B cell (primary cell): ENCODE measurements at regions not wholly inside any gene's neighbourhood (a gene's known extent, or its start where the extent isn't known, plus 50 kb on each side); places are given as distances from the start of the nearest gene placed in this dataset.

Experiments used
- ATAC-seq: fragments of 200-7000 bp; cut with Tn5 transposase; one replicate; pipeline ENCODE4 v1.10.0; 2021; ENCODE audit warnings: low read depth, mild to moderate bottlenecking, moderate number of reproducible peaks, moderate library complexity
- CTCF ChIA-PET: fragments of 350-600 bp; sonication (Branson Sonifier 250); formaldehyde crosslinking; loops from one replicate; lab custom pipeline; 2021; ENCODE audit warnings: antibody characterized with exemption, inconsistent platforms; lab: Charles Lee
- POLR2A ChIA-PET: fragments of 350-600 bp; sonication (Branson Sonifier 250); formaldehyde crosslinking; loops from one replicate; lab custom pipeline; 2021; ENCODE audit warnings: antibody characterized with exemption; lab: Charles Lee
- DNase-seq: peaks from one replicate; pipeline ENCODE4 v3.0.0; 2013
- H2AFZ ChIP-seq: 2 replicates; pipeline ENCODE4 v1.6.1; 2012; ENCODE audit warnings: mild to moderate bottlenecking, low read depth, low read length; ENCODE audit not compliant: insufficient read depth, poor library complexity, severe bottlenecking
- H3K27ac ChIP-seq, 2 donors: 1 replicate in 1 of 2; 2 replicates in 1 of 2; pipeline ENCODE4 v1.5.1; 2012 to 2013; ENCODE audit warnings: low read length in 2 of 2, mild to moderate bottlenecking in 2 of 2, moderate library complexity in 1 of 2
- H3K27me3 ChIP-seq, 4 experiments: fragments of 200-600 bp in 1 of 4; sonication (generic) in 1 of 4; replicated peaks in 1 of 4; 1 replicate in 2 of 4; 2 replicates in 2 of 4; pipeline versions ENCODE4 v1.6.1 to v1.7.0; 2013 to 2016; ENCODE audit warnings: low read length in 3 of 4, mild to moderate bottlenecking in 2 of 4, mixed read lengths in 1 of 4, moderate library complexity in 1 of 4; ENCODE audit not compliant: insufficient read depth in 4 of 4, control insufficient read depth in 3 of 4; ENCODE audit errors: control extremely low read depth in 1 of 4
- H3K36me3 ChIP-seq, 2 experiments: replicated peaks in 1 of 2; 1 replicate in 1 of 2; 2 replicates in 1 of 2; pipeline versions ENCODE4 v1.6.1 to v1.7.1; 2013; ENCODE audit warnings: low read length in 1 of 2; ENCODE audit not compliant: insufficient read depth in 2 of 2, control insufficient read depth in 1 of 2; ENCODE audit errors: control extremely low read depth in 1 of 2, extremely low read depth in 1 of 2
- H3K4me1 ChIP-seq, 2 donors: fragments of 200-600 bp in 1 of 2; sonication (generic) in 1 of 2; 1 replicate in 1 of 2; 2 replicates in 1 of 2; pipeline versions ENCODE4 v1.5.1 to v1.6.1; 2013 to 2017; ENCODE audit warnings: low read length in 2 of 2; ENCODE audit not compliant: control insufficient read depth in 2 of 2, insufficient read depth in 2 of 2
- H3K4me2 ChIP-seq: replicated peaks from 2 replicates; pipeline ENCODE3; 2012; ENCODE audit warnings: mild to moderate bottlenecking, low read depth, low read length; ENCODE audit not compliant: poor library complexity, severe bottlenecking
- H3K4me3 ChIP-seq, 5 experiments: fragments of 200-600 bp in 1 of 5; sonication (generic) in 1 of 5; 1 replicate in 3 of 5; 2 replicates in 2 of 5; pipeline versions ENCODE4 v1.5.1 to v1.7.0; 2011 to 2016; ENCODE audit warnings: low read length in 4 of 5, mild to moderate bottlenecking in 4 of 5, low read depth in 2 of 5, control low read depth in 1 of 5, moderate library complexity in 1 of 5; ENCODE audit not compliant: insufficient read depth in 1 of 5; ENCODE audit errors: control extremely low read depth in 1 of 5, extremely low read depth in 1 of 5
- H3K79me2 ChIP-seq: fragments of 200-600 bp; sonication (generic); one replicate; pipeline ENCODE4 v1.6.0; 2016; ENCODE audit warnings: low read length; ENCODE audit not compliant: control insufficient read depth, insufficient read depth
- H3K9ac ChIP-seq: fragments of 200-600 bp; sonication (generic); 2 replicates; pipeline ENCODE4 v1.6.1; 2017; ENCODE audit warnings: mild to moderate bottlenecking, low read length, moderate library complexity
- H3K9me3 ChIP-seq, 3 donors: one replicate each; pipeline versions ENCODE4 v1.6.1 to v1.7.1; 2013; ENCODE audit warnings: low read length in 2 of 3; ENCODE audit not compliant: control insufficient read depth in 2 of 3, insufficient read depth in 1 of 3; ENCODE audit errors: control extremely low read depth in 1 of 3
- H4K20me1 ChIP-seq: 2 replicates; pipeline ENCODE4 v1.6.0; 2012; ENCODE audit warnings: mild to moderate bottlenecking, low read length; ENCODE audit not compliant: insufficient read depth, control insufficient read depth, poor library complexity, severe bottlenecking
- H3K27ac Mint-ChIP-seq: one replicate; pipeline ENCODE4 v1.8.0; 2021; ENCODE audit warnings: mixed read lengths
- H3K27me3 Mint-ChIP-seq: one replicate; pipeline ENCODE4 v1.8.0; 2021; ENCODE audit warnings: mixed read lengths
- H3K4me1 Mint-ChIP-seq: one replicate; pipeline ENCODE4 v1.8.0; 2021; ENCODE audit warnings: mixed read lengths
- H3K4me3 Mint-ChIP-seq: one replicate; pipeline ENCODE4 v1.8.0; 2021; ENCODE audit warnings: mixed read lengths
- H3K9me3 Mint-ChIP-seq: one replicate; pipeline ENCODE4 v1.8.0; 2022; ENCODE audit warnings: mixed read lengths; ENCODE audit not compliant: insufficient read depth
- CTCF ChIP-seq: fragments of 200-600 bp; IDR thresholded peaks from one replicate; pipeline ENCODE4 v1.8.0; 2022; ENCODE audit warnings: antibody characterized with exemption, mild to moderate bottlenecking
- EZH2 ChIP-seq: IDR thresholded peaks from 2 replicates; pipeline ENCODE4 v1.6.1; 2012; ENCODE audit warnings: borderline replicate concordance, low read depth, mild to moderate bottlenecking, moderate library complexity, low read length; ENCODE audit not compliant: insufficient read depth, poor library complexity, severe bottlenecking
- WGBS: methylation state at CpG from one replicate; pipeline ENCODE4 v1.1.5; 2013; ENCODE audit warnings: missing lambda C conversion rate; ENCODE audit not compliant: insufficient coverage; 5-methylcytosine and 5-hydroxymethylcytosine counted together
- intact Hi-C: fragments of 100-400 bp; cut with micrococcal nuclease; formaldehyde crosslinking; loops from one replicate; pipeline ENCODE4 v1.10.0; 2022

- H3K9me3 ChIP-seq: no peaks in the 10 kb centered on the region
- no peak overlapping the region for H3K4me3 Mint-ChIP-seq
- H3K27ac Mint-ChIP-seq: no peak overlapping the region
- H3K9ac ChIP-seq: no peak overlapping the region
- H3K36me3 ChIP-seq: no peaks in the 10 kb centered on the region
- no peak overlapping the region for H3K4me2 ChIP-seq
- H4K20me1 ChIP-seq: no peaks in the 10 kb centered on the region
- ChIA-PET POLR2A (no interaction called here), CTCF (no interaction called here)
- DNase-seq: no peak
- H3K27me3 ChIP-seq: peaks cover 0 to 3% (median 0%) of the 10 kb centered on the region in 4 experiments
- no peaks in the 10 kb centered on the region for H3K79me2 ChIP-seq
- WGBS: 83% methylated on average over 1 of the region's 4 CpGs
- no peaks in the 10 kb centered on the region for H3K9me3 Mint-ChIP-seq
- H3K4me1 ChIP-seq: no peaks in the 10 kb centered on the region
- intact Hi-C loops: no loop called here
- no peak for ATAC-seq
- no peaks in the 10 kb centered on the region for H3K4me1 Mint-ChIP-seq
- no peaks in the 10 kb centered on the region for H3K27me3 Mint-ChIP-seq
- no peak overlapping the region for H3K27ac ChIP-seq
- TF ChIP-seq CTCF: no peak
- no peak overlapping the region for H2AFZ ChIP-seq
- no peak overlapping the region for H3K4me3 ChIP-seq
These were observed 468.2 kb downstream of the TBC1D4 start for GRCh38 chr13:75013818-75014217.

GRCh38 chr13:75010941-75011340 is 471.0 kb downstream of the TBC1D4 start:
- no peaks in the 10 kb centered on the region for H3K36me3 ChIP-seq
- Mint-ChIP-seq H3K4me1 (no peaks in the 10 kb centered on the region), H3K4me3 (no peak overlapping the region), H3K27ac (no peak overlapping the region), H3K27me3 (no peaks in the 10 kb centered on the region), H3K9me3 (no peaks in the 10 kb centered on the region)
- CTCF ChIA-PET: no interaction called here
- no peak overlapping the region for H3K4me2 ChIP-seq
- H4K20me1 ChIP-seq: no peaks in the 10 kb centered on the region
- no peaks in the 10 kb centered on the region for H3K79me2 ChIP-seq
- peaks cover 0 to 3% (median 0%) of the 10 kb centered on the region in 4 experiments for H3K27me3 ChIP-seq
- intact Hi-C loops: no loop called here
- H3K9ac ChIP-seq: no peak overlapping the region
- no peaks in the 10 kb centered on the region for H3K4me1 ChIP-seq
- WGBS: 86% methylated on average over 2 of the region's 4 CpGs
- no peak overlapping the region for H2AFZ ChIP-seq
- no peak for TF ChIP-seq CTCF
- no peak for TF ChIP-seq EZH2
- no peak for ATAC-seq
- H3K9me3 ChIP-seq: no peaks in the 10 kb centered on the region
- no peak for DNase-seq
- no peak overlapping the region for H3K27ac ChIP-seq
- no peak overlapping the region for H3K4me3 ChIP-seq
- POLR2A ChIA-PET: no interaction called here
